Renal cortical epithelial cell (primary cell): ENCODE measurements at regions not wholly inside any gene's neighbourhood (a gene's known extent, or its start where the extent isn't known, plus 50 kb on each side); places are given as distances from the start of the nearest gene placed in this dataset.

Experiments used
- DNase-seq: peaks from one replicate; pipeline ENCODE4 v3.0.0-alpha.2; 2011; ENCODE audit warnings: low read depth

- DNase-seq = no peak
These were observed 89.9 kb upstream of the NKX1-1 start for GRCh38 chr4:1496116-1496642.

GRCh38 chr4:1495416-1496115, 89.3 kb upstream of the NKX1-1 start:
- no peak for DNase-seq

- DNase-seq = no peak
These were observed 88.4 kb upstream of the NKX1-1 start for GRCh38 chr4:1494416-1495315.

- DNase-seq = no peak
These were observed 87.5 kb upstream of the NKX1-1 start for GRCh38 chr4:1493540-1494287.

- no peak for DNase-seq
These were observed 86.7 kb upstream of the NKX1-1 start for GRCh38 chr4:1492651-1493539.

- DNase-seq = no peak
These were observed 85.9 kb upstream of the NKX1-1 start for GRCh38 chr4:1492142-1492457.

GRCh38 chr4:1491328-1492141, 85.3 kb upstream of the NKX1-1 start:
- no peak for DNase-seq

- DNase-seq = no peak
These were observed 84.5 kb upstream of the NKX1-1 start for GRCh38 chr4:1490654-1491327.

- no peak for DNase-seq
These were observed 83.9 kb upstream of the NKX1-1 start for GRCh38 chr4:1490011-1490653.

GRCh38 chr4:1489639-1489995, 83.4 kb upstream of the NKX1-1 start:
- no peak for DNase-seq

- DNase-seq = no peak
These were observed 82.8 kb upstream of the NKX1-1 start for GRCh38 chr4:1488831-1489638.

- DNase-seq = no peak
These were observed 82.1 kb upstream of the NKX1-1 start for GRCh38 chr4:1488357-1488756.

- DNase-seq = no peak
These were observed 81.5 kb upstream of the NKX1-1 start for GRCh38 chr4:1487761-1488160.

GRCh38 chr4:1487106-1487505, 80.9 kb upstream of the NKX1-1 start:
- no peak for DNase-seq

GRCh38 chr4:1485280-1485679, 79.0 kb upstream of the NKX1-1 start:
- DNase-seq = no peak

- DNase-seq = no peak
These were observed 74.5 kb upstream of the NKX1-1 start for GRCh38 chr4:1480720-1481119.

- DNase-seq = no peak
These were observed 73.2 kb upstream of the NKX1-1 start for GRCh38 chr4:1479454-1479853.

- no peak for DNase-seq
These were observed 72.6 kb upstream of the NKX1-1 start for GRCh38 chr4:1478766-1479355.
